ENCODE measurements at regions not wholly inside any gene's neighbourhood (a gene's known extent, or its start where the extent isn't known, plus 50 kb on each side); places are given as distances from the start of the nearest gene placed in this dataset.
A peak's percentile ranks its signal among the peaks of the same experiment; 100 is the strongest.

DNA sequence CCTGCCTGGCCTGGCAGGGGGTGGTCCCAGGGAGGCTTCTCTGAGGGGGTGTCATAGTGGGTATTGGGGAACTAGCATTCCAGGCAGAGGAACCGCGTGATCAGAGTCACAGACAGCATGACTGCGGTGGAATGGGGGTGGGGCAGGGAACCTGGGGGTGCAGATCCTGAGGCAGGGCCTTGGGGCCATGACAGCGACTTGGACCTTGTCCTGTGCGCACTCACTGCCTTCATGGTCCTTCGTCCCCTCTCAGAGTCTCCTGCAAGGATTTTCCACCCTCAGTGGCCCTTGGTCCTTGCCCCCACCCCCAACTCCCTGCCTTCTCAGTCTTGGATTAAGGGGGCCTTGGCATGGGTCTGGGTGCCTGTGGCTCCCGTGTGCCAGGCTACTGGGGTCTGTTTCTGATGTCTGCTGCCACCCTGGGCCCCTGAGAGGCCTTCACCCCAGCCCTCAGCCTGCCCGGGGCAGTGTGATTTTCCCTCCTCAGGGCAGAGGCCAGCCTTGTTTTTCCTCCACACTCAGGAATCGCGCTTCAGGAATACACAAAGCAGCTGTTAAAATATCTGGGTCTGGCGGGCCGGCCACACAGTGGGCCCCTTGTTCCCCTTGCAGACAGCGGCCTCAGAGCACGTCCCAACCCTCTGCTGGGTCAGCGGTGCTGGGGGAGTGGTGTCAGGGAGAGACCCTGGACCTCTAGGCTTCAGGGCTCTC is 51.6 kb downstream of the GLI2 start (continued):
- TF ChIP-seq KLF11 (CRISPR knock-in tag; IDR thresholded peaks at IDR 0.05) (no peak), ZSCAN31 (CRISPR knock-in tag; IDR thresholded peaks at IDR 0.05; ENCODE audit: low read depth) (no peak), ZNF672 (CRISPR knock-in tag; IDR thresholded peaks at IDR 0.05) (no peak), ERF (CRISPR knock-in tag; IDR thresholded peaks at IDR 0.05) (no peak), LCORL (IDR thresholded peaks at IDR 0.05) (no peak), LCORL (CRISPR knock-in tag; IDR thresholded peaks at IDR 0.05) (0 out of 2 replicates have a peak, but pooled peaks have one; percentile 21), YEATS2 (CRISPR knock-in tag; IDR thresholded peaks at IDR 0.05; ENCODE audit: borderline replicate concordance) (no peak), ZNF530 (CRISPR knock-in tag; IDR thresholded peaks at IDR 0.05; ENCODE audit: low read depth) (no peak), JUNB (CRISPR knock-in tag; IDR thresholded peaks at IDR 0.05; ENCODE audit: borderline replicate concordance) (no peak), FOXK2 (IDR thresholded peaks at IDR 0.05) (no peak), ELF4 (CRISPR knock-in tag; IDR thresholded peaks at IDR 0.05; ENCODE audit: borderline replicate concordance) (no peak), ZNF180 (CRISPR knock-in tag; IDR thresholded peaks at IDR 0.05; ENCODE audit: borderline replicate concordance, low read depth) (no peak), PHF5A (CRISPR knock-in tag; IDR thresholded peaks at IDR 0.05; ENCODE audit: low read depth, unreplicated experiment) (no peak), ZNF629 (CRISPR knock-in tag; conservative IDR thresholded peaks at IDR 0.05) (no peak), TBX2 (CRISPR knock-in tag; IDR thresholded peaks at IDR 0.05; ENCODE audit: borderline replicate concordance) (peak; percentile 38; the same call in 1 of the 2 replicates), ZNF367 (CRISPR knock-in tag; IDR thresholded peaks at IDR 0.05; ENCODE audit: borderline replicate concordance) (no peak)
- TF ChIP-seq, protein P1, sequence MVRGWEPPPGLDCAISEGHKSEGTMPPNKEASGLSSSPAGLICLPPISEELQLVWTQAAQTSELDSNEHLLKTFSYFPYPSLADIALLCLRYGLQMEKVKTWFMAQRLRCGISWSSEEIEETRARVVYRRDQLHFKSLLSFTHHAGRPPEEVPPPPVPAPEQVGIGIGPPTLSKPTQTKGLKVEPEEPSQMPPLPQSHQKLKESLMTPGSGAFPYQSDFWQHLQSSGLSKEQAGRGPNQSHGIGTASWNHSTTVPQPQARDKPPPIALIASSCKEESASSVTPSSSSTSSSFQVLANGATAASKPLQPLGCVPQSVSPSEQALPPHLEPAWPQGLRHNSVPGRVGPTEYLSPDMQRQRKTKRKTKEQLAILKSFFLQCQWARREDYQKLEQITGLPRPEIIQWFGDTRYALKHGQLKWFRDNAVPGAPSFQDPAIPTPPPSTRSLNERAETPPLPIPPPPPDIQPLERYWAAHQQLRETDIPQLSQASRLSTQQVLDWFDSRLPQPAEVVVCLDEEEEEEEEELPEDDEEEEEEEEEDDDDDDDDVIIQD (CRISPR knock-in tag; IDR thresholded peaks at IDR 0.05; ENCODE audit: low read depth) = no peak
- TF ChIP-seq, protein P2, sequence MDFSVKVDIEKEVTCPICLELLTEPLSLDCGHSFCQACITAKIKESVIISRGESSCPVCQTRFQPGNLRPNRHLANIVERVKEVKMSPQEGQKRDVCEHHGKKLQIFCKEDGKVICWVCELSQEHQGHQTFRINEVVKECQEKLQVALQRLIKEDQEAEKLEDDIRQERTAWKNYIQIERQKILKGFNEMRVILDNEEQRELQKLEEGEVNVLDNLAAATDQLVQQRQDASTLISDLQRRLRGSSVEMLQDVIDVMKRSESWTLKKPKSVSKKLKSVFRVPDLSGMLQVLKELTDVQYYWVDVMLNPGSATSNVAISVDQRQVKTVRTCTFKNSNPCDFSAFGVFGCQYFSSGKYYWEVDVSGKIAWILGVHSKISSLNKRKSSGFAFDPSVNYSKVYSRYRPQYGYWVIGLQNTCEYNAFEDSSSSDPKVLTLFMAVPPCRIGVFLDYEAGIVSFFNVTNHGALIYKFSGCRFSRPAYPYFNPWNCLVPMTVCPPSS (IDR thresholded peaks at IDR 0.05) = no peak
- TF ChIP-seq, protein P3, sequence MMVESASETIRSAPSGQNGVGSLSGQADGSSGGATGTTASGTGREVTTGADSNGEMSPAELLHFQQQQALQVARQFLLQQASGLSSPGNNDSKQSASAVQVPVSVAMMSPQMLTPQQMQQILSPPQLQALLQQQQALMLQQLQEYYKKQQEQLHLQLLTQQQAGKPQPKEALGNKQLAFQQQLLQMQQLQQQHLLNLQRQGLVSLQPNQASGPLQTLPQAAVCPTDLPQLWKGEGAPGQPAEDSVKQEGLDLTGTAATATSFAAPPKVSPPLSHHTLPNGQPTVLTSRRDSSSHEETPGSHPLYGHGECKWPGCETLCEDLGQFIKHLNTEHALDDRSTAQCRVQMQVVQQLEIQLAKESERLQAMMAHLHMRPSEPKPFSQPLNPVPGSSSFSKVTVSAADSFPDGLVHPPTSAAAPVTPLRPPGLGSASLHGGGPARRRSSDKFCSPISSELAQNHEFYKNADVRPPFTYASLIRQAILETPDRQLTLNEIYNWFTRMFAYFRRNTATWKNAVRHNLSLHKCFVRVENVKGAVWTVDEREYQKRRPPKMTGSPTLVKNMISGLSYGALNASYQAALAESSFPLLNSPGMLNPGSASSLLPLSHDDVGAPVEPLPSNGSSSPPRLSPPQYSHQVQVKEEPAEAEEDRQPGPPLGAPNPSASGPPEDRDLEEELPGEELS (CRISPR knock-in tag; IDR thresholded peaks at IDR 0.05) = no peak
- TF ChIP-seq, protein P4, sequence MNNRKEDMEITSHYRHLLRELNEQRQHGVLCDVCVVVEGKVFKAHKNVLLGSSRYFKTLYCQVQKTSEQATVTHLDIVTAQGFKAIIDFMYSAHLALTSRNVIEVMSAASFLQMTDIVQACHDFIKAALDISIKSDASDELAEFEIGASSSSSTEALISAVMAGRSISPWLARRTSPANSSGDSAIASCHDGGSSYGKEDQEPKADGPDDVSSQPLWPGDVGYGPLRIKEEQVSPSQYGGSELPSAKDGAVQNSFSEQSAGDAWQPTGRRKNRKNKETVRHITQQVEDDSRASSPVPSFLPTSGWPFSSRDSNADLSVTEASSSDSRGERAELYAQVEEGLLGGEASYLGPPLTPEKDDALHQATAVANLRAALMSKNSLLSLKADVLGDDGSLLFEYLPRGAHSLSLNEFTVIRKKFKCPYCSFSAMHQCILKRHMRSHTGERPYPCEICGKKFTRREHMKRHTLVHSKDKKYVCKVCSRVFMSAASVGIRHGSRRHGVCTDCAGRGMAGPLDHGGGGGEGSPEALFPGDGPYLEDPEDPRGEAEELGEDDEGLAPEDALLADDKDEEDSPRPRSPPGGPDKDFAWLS (CRISPR knock-in tag; IDR thresholded peaks at IDR 0.05; ENCODE audit: borderline replicate concordance) = no peak
- TF ChIP-seq, protein P5, sequence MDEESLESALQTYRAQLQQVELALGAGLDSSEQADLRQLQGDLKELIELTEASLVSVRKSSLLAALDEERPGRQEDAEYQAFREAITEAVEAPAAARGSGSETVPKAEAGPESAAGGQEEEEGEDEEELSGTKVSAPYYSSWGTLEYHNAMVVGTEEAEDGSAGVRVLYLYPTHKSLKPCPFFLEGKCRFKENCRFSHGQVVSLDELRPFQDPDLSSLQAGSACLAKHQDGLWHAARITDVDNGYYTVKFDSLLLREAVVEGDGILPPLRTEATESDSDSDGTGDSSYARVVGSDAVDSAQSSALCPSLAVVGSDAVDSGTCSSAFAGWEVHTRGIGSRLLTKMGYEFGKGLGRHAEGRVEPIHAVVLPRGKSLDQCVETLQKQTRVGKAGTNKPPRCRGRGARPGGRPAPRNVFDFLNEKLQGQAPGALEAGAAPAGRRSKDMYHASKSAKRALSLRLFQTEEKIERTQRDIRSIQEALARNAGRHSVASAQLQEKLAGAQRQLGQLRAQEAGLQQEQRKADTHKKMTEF (CRISPR knock-in tag; IDR thresholded peaks at IDR 0.05) = no peak
- TF ChIP-seq, protein P6, sequence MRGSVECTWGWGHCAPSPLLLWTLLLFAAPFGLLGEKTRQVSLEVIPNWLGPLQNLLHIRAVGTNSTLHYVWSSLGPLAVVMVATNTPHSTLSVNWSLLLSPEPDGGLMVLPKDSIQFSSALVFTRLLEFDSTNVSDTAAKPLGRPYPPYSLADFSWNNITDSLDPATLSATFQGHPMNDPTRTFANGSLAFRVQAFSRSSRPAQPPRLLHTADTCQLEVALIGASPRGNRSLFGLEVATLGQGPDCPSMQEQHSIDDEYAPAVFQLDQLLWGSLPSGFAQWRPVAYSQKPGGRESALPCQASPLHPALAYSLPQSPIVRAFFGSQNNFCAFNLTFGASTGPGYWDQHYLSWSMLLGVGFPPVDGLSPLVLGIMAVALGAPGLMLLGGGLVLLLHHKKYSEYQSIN (CRISPR knock-in tag; IDR thresholded peaks at IDR 0.05; ENCODE audit: borderline replicate concordance) = no peak

Measured in HepG2 (cell line).